ENCODE measurements at regions not wholly inside any gene's neighbourhood (a gene's known extent, or its start where the extent isn't known, plus 50 kb on each side); places are given as distances from the start of the nearest gene placed in this dataset.

- Histone ChIP-seq H3K79me2 (ENCODE audit: low read length) (no peaks in the 10 kb centered on the region), H3K4me1 (ENCODE audit: low read length) (no peaks in the 10 kb centered on the region), H3K9me3 (ENCODE audit: insufficient read depth, low read length) (no peaks in the 10 kb centered on the region), H3K4me2 (ENCODE audit: low read length) (no peak overlapping the region), H3K36me3 (replicated peaks; ENCODE audit: low read depth, low read length) (no peaks in the 10 kb centered on the region), H3K27ac (ENCODE audit: low read length) (no peak overlapping the region), H2AFZ (ENCODE audit: low read depth, low read length) (no peak overlapping the region), H3K27me3 (ENCODE audit: low read depth, low read length) (peaks cover 41% of the 10 kb centered on the region), H3K9ac (ENCODE audit: low read length) (no peak overlapping the region), H4K20me1 (ENCODE audit: insufficient read depth, low read length) (no peaks in the 10 kb centered on the region), H3K4me3 (ENCODE audit: low read length) (no peak overlapping the region)
- TF ChIP-seq EZH2phosphoT487 (IDR thresholded peaks at IDR 0.05; ENCODE audit: low read depth), result no peak
- no peak for TF ChIP-seq CTCF (IDR thresholded peaks at IDR 0.05; ENCODE audit: low read depth, low read length)
These were observed 101.0 kb upstream of the PRNP start for GRCh38 chr20:4585104-4585753.

GRCh38 chr20:4584510-4584909 lies 101.7 kb upstream of the PRNP start:
- no peak overlapping the region for H3K9ac ChIP-seq (ENCODE audit: low read length)
- no peak overlapping the region for H3K27ac ChIP-seq (ENCODE audit: low read length)
- no peaks in the 10 kb centered on the region for H3K79me2 ChIP-seq (ENCODE audit: low read length)
- no peaks in the 10 kb centered on the region for H3K36me3 ChIP-seq (replicated peaks; ENCODE audit: low read depth, low read length)
- H4K20me1 ChIP-seq (ENCODE audit: insufficient read depth, low read length), result no peaks in the 10 kb centered on the region
- H3K4me2 ChIP-seq (ENCODE audit: low read length), result no peak overlapping the region
- peaks cover 42% of the 10 kb centered on the region for H3K27me3 ChIP-seq (ENCODE audit: low read depth, low read length)
- no peaks in the 10 kb centered on the region for H3K9me3 ChIP-seq (ENCODE audit: insufficient read depth, low read length)
- no peaks in the 10 kb centered on the region for H3K4me1 ChIP-seq (ENCODE audit: low read length)
- no peak overlapping the region for H2AFZ ChIP-seq (ENCODE audit: low read depth, low read length)
- no peak for TF ChIP-seq EZH2phosphoT487 (IDR thresholded peaks at IDR 0.05; ENCODE audit: low read depth)
- TF ChIP-seq CTCF (IDR thresholded peaks at IDR 0.05; ENCODE audit: low read depth, low read length), result no peak
- H3K4me3 ChIP-seq (ENCODE audit: low read length), result no peak overlapping the region

GRCh38 chr20:4581838-4582237 lies 104.4 kb upstream of the PRNP start:
- peaks cover 65% of the 10 kb centered on the region for H3K27me3 ChIP-seq (ENCODE audit: low read depth, low read length)
- no peak overlapping the region for H3K4me2 ChIP-seq (ENCODE audit: low read length)
- no peaks in the 10 kb centered on the region for H4K20me1 ChIP-seq (ENCODE audit: insufficient read depth, low read length)
- H3K4me1 ChIP-seq (ENCODE audit: low read length), result no peaks in the 10 kb centered on the region
- no peak overlapping the region for H2AFZ ChIP-seq (ENCODE audit: low read depth, low read length)
- H3K9ac ChIP-seq (ENCODE audit: low read length), result no peak overlapping the region
- H3K36me3 ChIP-seq (replicated peaks; ENCODE audit: low read depth, low read length), result no peaks in the 10 kb centered on the region
- TF ChIP-seq EZH2phosphoT487 (IDR thresholded peaks at IDR 0.05; ENCODE audit: low read depth), result no peak
- H3K27ac ChIP-seq (ENCODE audit: low read length), result no peak overlapping the region
- no peaks in the 10 kb centered on the region for H3K79me2 ChIP-seq (ENCODE audit: low read length)
- no peaks in the 10 kb centered on the region for H3K9me3 ChIP-seq (ENCODE audit: insufficient read depth, low read length)
- H3K4me3 ChIP-seq (ENCODE audit: low read length), result no peak overlapping the region

GRCh38 chr20:4578375-4578774 lies 107.9 kb upstream of the PRNP start:
- TF ChIP-seq EZH2phosphoT487 (IDR thresholded peaks at IDR 0.05; ENCODE audit: low read depth) (no peak), CTCF (IDR thresholded peaks at IDR 0.05; ENCODE audit: low read depth, low read length) (no peak)
- no peak overlapping the region for H2AFZ ChIP-seq (ENCODE audit: low read depth, low read length)

More at GRCh38 chr20:4578375-4578774, 107.9 kb upstream of the PRNP start:
- Histone ChIP-seq H3K4me3 (ENCODE audit: low read length) (no peak overlapping the region), H3K36me3 (replicated peaks; ENCODE audit: low read depth, low read length) (no peaks in the 10 kb centered on the region), H3K4me1 (ENCODE audit: low read length) (no peaks in the 10 kb centered on the region), H3K9ac (ENCODE audit: low read length) (no peak overlapping the region), H3K27me3 (ENCODE audit: low read depth, low read length) (peaks cover 72% of the 10 kb centered on the region), H3K4me2 (ENCODE audit: low read length) (no peak overlapping the region), H4K20me1 (ENCODE audit: insufficient read depth, low read length) (no peaks in the 10 kb centered on the region), H3K27ac (ENCODE audit: low read length) (no peak overlapping the region), H3K9me3 (ENCODE audit: insufficient read depth, low read length) (no peaks in the 10 kb centered on the region), H3K79me2 (ENCODE audit: low read length) (no peaks in the 10 kb centered on the region)
